Vagina (tissue), 2 donors: ENCODE measurements at regions not wholly inside any gene's neighbourhood (a gene's known extent, or its start where the extent isn't known, plus 50 kb on each side); places are given as distances from the start of the nearest gene placed in this dataset.

Experiments
- DNase-seq, 2 donors: peaks; one replicate each; pipeline ENCODE4 v3.0.0-alpha.2; 2017; ENCODE audit errors: extremely low spot score in 2 of 2
- H3K27ac ChIP-seq: fragments of 200-600 bp; sonication (generic); one replicate; pipeline ENCODE4 v1.5.1; 2019
- H3K27me3 ChIP-seq: fragments of 200-600 bp; sonication (generic); one replicate; pipeline ENCODE4 v1.5.1; 2019
- H3K36me3 ChIP-seq, 2 donors: fragments of 200-600 bp; sonication (generic); one replicate each; pipeline ENCODE4 v1.5.1; 2017 to 2019
- H3K4me1 ChIP-seq: fragments of 200-600 bp; sonication (generic); one replicate; pipeline ENCODE4 v1.5.1; 2019
- H3K4me3 ChIP-seq, 2 donors: fragments of 200-600 bp; sonication (generic); 1 replicate in 1 of 2; 2 replicates in 1 of 2; pipeline ENCODE4 v1.5.1; 2016 to 2019
- H3K9me3 ChIP-seq: fragments of 200-600 bp; sonication (generic); one replicate; pipeline ENCODE4 v1.5.1; 2019
- CTCF ChIP-seq, 3 experiments: fragments of 450-650 bp in 2 of 3; fragments of 200-600 bp in 1 of 3; sonication (generic) in 1 of 3; IDR thresholded peaks; one replicate each; pipeline ENCODE4 v1.5.1; 2017 to 2019; ENCODE audit warnings: antibody characterized with exemption in 3 of 3, mild to moderate bottlenecking in 2 of 3, moderate library complexity in 2 of 3
- POLR2A ChIP-seq, 2 donors: fragments of 450-650 bp; IDR thresholded peaks; one replicate each; pipeline ENCODE4 v1.6.1; 2017; ENCODE audit warnings: antibody characterized with exemption in 2 of 2, mild to moderate bottlenecking in 2 of 2, moderate library complexity in 2 of 2
- POLR2AphosphoS5 ChIP-seq, 2 donors: sonication (generic); formaldehyde crosslinking; IDR thresholded peaks; one replicate each; pipeline ENCODE4 v1.9.0; 2017; ENCODE audit warnings: antibody characterized with exemption in 2 of 2, mild to moderate bottlenecking in 2 of 2, low read depth in 1 of 2; ENCODE audit not compliant: insufficient read depth in 1 of 2
- intact Hi-C: fragments of 100-400 bp; cut with DNase I; formaldehyde crosslinking; loops from one replicate; pipeline ENCODE4 v1.15.1; 2023

GRCh38 chr13:33767140-33767539 lies 50.8 kb upstream of the RFC3 start:
- no peaks in the 10 kb centered on the region for H3K9me3 ChIP-seq
- H3K36me3 ChIP-seq: no peaks in the 10 kb centered on the region
- intact Hi-C loops: no loop called here
- no peak overlapping the region for H3K27ac ChIP-seq
- no peaks in the 10 kb centered on the region for H3K4me1 ChIP-seq
- H3K27me3 ChIP-seq: no peaks in the 10 kb centered on the region
- no peak for TF ChIP-seq POLR2AphosphoS5 (IDR thresholded peaks at IDR 0.05; ENCODE audit: insufficient read depth in 1 of 2, low read depth in 1 of 2)
- TF ChIP-seq CTCF (IDR thresholded peaks at IDR 0.05): no peak
- no peak for TF ChIP-seq POLR2A (IDR thresholded peaks at IDR 0.05)
- no peak for DNase-seq
- no peak overlapping the region for H3K4me3 ChIP-seq
